SK-N-SH treated with all-trans-retinoic acid at 6 μM for 48 hours (cell line): ENCODE measurements at regions not wholly inside any gene's neighbourhood (a gene's known extent, or its start where the extent isn't known, plus 50 kb on each side); places are given as distances from the start of the nearest gene placed in this dataset.

ENCODE experiments used
- ATAC-seq: fragments of 200-7000 bp; cut with Tn5 transposase; 3 replicates; pipeline ENCODE4 v1.9.1; 2020; ENCODE audit warnings: mild to moderate bottlenecking, moderate library complexity
- ARNTL ChIP-seq: fragments of 450-650 bp; formaldehyde crosslinking; IDR thresholded peaks from 2 replicates; pipeline ENCODE4 v1.5.0; 2020; ENCODE audit warnings: low read depth, mild to moderate bottlenecking, moderate library complexity, borderline replicate concordance
- BACH2 ChIP-seq: fragments of 250-450 bp; sonication (Bioruptor Pico); IDR thresholded peaks from 2 replicates; pipeline ENCODE4 v1.9.0; 2021; ENCODE audit warnings: mild to moderate bottlenecking, borderline replicate concordance
- CREB5 ChIP-seq: fragments of 250-450 bp; sonication (Bioruptor Pico); IDR thresholded peaks from 2 replicates; pipeline ENCODE4 v1.5.1; 2020; ENCODE audit warnings: low read depth, mild to moderate bottlenecking, moderate library complexity
- CSDC2 ChIP-seq: fragments of 250-450 bp; sonication (Bioruptor Pico); IDR thresholded peaks from 2 replicates; pipeline ENCODE4 v1.5.0; 2020; ENCODE audit warnings: mild to moderate bottlenecking, moderate library complexity
- CSRNP3 ChIP-seq: fragments of 250-450 bp; sonication (Bioruptor Pico); IDR thresholded peaks from 2 replicates; pipeline ENCODE4 v1.5.1; 2021; ENCODE audit warnings: mild to moderate bottlenecking, moderate library complexity
- ESRRG ChIP-seq: fragments of 250-450 bp; sonication (Bioruptor Pico); IDR thresholded peaks from 2 replicates; pipeline ENCODE4 v1.6.1; 2021; ENCODE audit warnings: mild to moderate bottlenecking
- GLIS3 ChIP-seq: fragments of 250-450 bp; sonication (Bioruptor Pico); IDR thresholded peaks from 2 replicates; pipeline ENCODE4 v1.5.0; 2020; ENCODE audit warnings: mild to moderate bottlenecking, moderate library complexity
- ISL1 ChIP-seq: fragments of 250-450 bp; sonication (Bioruptor Pico); IDR thresholded peaks from 2 replicates; pipeline ENCODE4 v2.1.2; 2022; ENCODE audit warnings: mild to moderate bottlenecking, moderate library complexity
- OSR1 ChIP-seq: fragments of 250-450 bp; sonication (Bioruptor Pico); IDR thresholded peaks from 2 replicates; pipeline ENCODE4 v1.8.0; 2022; ENCODE audit warnings: moderate library complexity, mild to moderate bottlenecking, inconsistent platforms
- PATZ1 ChIP-seq: fragments of 250-450 bp; sonication (Bioruptor Pico); IDR thresholded peaks from 2 replicates; pipeline ENCODE4 v1.8.0; 2020; ENCODE audit warnings: mild to moderate bottlenecking, moderate library complexity, borderline replicate concordance
- POU6F1 ChIP-seq: fragments of 250-450 bp; sonication (Bioruptor Pico); IDR thresholded peaks from 2 replicates; pipeline ENCODE4 v1.8.0; 2021; ENCODE audit warnings: low read depth, mild to moderate bottlenecking, moderate library complexity, borderline replicate concordance
- RARB ChIP-seq: fragments of 250-450 bp; sonication (Bioruptor Pico); IDR thresholded peaks from 2 replicates; pipeline ENCODE4 v1.8.0; 2021; ENCODE audit warnings: mild to moderate bottlenecking, moderate library complexity
- SNAI2 ChIP-seq: fragments of 250-450 bp; sonication (Bioruptor Pico); IDR thresholded peaks from 2 replicates; pipeline ENCODE4 v1.5.0; 2020; ENCODE audit warnings: mild to moderate bottlenecking, moderate library complexity
- TCF4 ChIP-seq: fragments of 250-450 bp; sonication (Bioruptor Pico); IDR thresholded peaks from 2 replicates; pipeline ENCODE4 v1.8.0; 2021; ENCODE audit warnings: mild to moderate bottlenecking, moderate library complexity, borderline replicate concordance
- TOX ChIP-seq: fragments of 250-450 bp; sonication (Bioruptor Pico); IDR thresholded peaks from 2 replicates; pipeline ENCODE4 v1.8.0; 2021; ENCODE audit warnings: mild to moderate bottlenecking, moderate library complexity, borderline replicate concordance
- ZC3H10 ChIP-seq: fragments of 250-450 bp; sonication (Bioruptor Pico); IDR thresholded peaks from 2 replicates; pipeline ENCODE4 v1.5.1; 2021; ENCODE audit warnings: mild to moderate bottlenecking, moderate library complexity
- ZFP3 ChIP-seq: fragments of 250-450 bp; sonication (Bioruptor Pico); IDR thresholded peaks from 2 replicates; pipeline ENCODE4 v1.5.0; 2020; ENCODE audit warnings: mild to moderate bottlenecking, moderate library complexity
- ZNF565 ChIP-seq: fragments of 450-650 bp; formaldehyde crosslinking; conservative IDR thresholded peaks from 2 replicates; pipeline ENCODE4 v1.5.0; 2020; ENCODE audit warnings: low read depth, mild to moderate bottlenecking, moderate library complexity
- ZNF70 ChIP-seq: fragments of 450-650 bp; formaldehyde crosslinking; IDR thresholded peaks from 2 replicates; pipeline ENCODE4 v1.5.0; 2020; ENCODE audit warnings: mild to moderate bottlenecking, moderate library complexity
- ZNF8 ChIP-seq: fragments of 450-650 bp; formaldehyde crosslinking; IDR thresholded peaks from 2 replicates; pipeline ENCODE4 v1.5.0; 2020; ENCODE audit warnings: mild to moderate bottlenecking, moderate library complexity
- TF ChIP-seq, protein P1 (sequence below): fragments of 250-450 bp; sonication (Bioruptor Pico); IDR thresholded peaks from 2 replicates; pipeline ENCODE4 v1.5.0; 2020; ENCODE audit warnings: mild to moderate bottlenecking, moderate library complexity

DNA sequence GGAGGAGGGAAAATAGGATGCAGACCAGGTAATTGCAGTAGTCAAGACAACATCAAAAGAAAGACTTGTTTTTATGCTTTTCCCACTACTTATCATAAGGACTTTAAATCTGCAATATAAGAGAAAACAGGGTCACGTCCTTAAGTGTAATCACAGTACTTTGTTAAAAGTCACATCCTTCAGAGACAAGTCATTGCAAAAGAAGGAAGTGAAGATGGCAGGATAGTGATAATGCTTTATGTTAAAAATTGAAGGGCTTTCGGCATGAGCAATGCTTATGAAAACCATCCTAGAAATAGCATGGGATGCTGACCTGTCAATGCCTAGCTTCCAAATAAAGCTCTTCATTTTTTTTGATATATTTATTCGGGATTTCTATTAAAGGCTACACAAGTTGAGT, 110.2 kb upstream of the TENM3 start:
- no peak for ATAC-seq
- TF ChIP-seq ARNTL (no peak), ESRRG (CRISPR knock-in tag) (no peak), TCF4 (CRISPR knock-in tag) (no peak), GLIS3 (CRISPR knock-in tag) (no peak), OSR1 (CRISPR knock-in tag) (no peak), CSRNP3 (CRISPR knock-in tag) (no peak), TOX (CRISPR knock-in tag) (no peak), ISL1 (CRISPR knock-in tag) (no peak), SNAI2 (CRISPR knock-in tag) (no peak), CSDC2 (CRISPR knock-in tag) (no peak), PATZ1 (CRISPR knock-in tag) (no peak), ZNF8 (CRISPR knock-in tag) (no peak), POU6F1 (CRISPR knock-in tag) (no peak), RARB (CRISPR knock-in tag) (no peak), ZNF70 (CRISPR knock-in tag) (no peak)

DNA sequence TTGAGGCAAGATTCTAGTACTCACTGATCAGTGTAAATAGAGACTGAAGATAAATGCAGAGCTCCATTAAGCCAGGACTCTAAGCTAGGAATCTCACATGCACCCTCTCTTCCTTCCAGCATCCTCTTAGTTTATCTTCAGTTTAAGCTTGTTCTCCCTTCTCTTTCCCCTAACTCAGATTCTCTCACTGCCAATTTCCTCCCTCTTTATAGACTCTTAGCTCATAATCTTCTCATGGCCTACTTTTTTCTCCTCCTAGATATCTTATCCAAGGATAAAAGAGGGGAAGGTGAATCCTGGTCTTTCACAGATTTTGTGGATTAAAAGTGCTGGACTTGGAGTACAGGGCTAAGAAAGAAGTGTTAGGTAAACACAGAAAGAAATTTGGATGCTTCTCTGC, 108.9 kb upstream of the TENM3 start:
- no peak for TF ChIP-seq CSDC2 (CRISPR knock-in tag)
- TF ChIP-seq SNAI2 (CRISPR knock-in tag) = no peak
- TF ChIP-seq POU6F1 (CRISPR knock-in tag) = no peak
- no peak for TF ChIP-seq ZNF565
- TF ChIP-seq GLIS3 (CRISPR knock-in tag) = no peak
- no peak for TF ChIP-seq RARB (CRISPR knock-in tag)
- no peak for TF ChIP-seq CSRNP3 (CRISPR knock-in tag)
- no peak for TF ChIP-seq ZNF8 (CRISPR knock-in tag)
- no peak for TF ChIP-seq CREB5 (CRISPR knock-in tag)
- no peak for TF ChIP-seq TOX (CRISPR knock-in tag)
- TF ChIP-seq, all 23 proteins: peak for 0
- no peak for ATAC-seq

DNA sequence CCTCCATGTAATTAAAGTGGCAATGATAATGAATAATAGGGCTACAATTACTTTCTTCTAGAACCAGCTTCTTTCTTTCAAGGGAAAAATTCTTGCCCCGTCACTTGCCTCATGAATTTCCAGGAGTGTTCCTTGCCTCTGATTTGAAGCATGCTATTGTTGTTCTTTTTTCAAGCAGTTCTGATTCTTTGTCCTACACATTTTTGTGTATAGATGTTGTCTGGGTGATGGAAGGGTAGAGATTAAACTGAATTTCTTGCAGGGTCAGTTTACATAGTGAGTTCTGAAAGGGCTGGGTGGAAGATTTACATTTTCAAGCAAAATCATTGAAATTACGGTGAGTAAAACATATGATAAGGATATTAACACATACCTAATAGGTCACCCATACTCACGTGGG, 107.0 kb upstream of the TENM3 start:
- ATAC-seq = no peak
- TF ChIP-seq SNAI2 (CRISPR knock-in tag) = no peak
- no peak for TF ChIP-seq POU6F1 (CRISPR knock-in tag)
- TF ChIP-seq CSRNP3 (CRISPR knock-in tag) = no peak
- no peak for TF ChIP-seq RARB (CRISPR knock-in tag)
- no peak for TF ChIP-seq GLIS3 (CRISPR knock-in tag)
- TF ChIP-seq ZC3H10 = no peak
- no peak for TF ChIP-seq TOX (CRISPR knock-in tag)
- TF ChIP-seq, protein P1, sequence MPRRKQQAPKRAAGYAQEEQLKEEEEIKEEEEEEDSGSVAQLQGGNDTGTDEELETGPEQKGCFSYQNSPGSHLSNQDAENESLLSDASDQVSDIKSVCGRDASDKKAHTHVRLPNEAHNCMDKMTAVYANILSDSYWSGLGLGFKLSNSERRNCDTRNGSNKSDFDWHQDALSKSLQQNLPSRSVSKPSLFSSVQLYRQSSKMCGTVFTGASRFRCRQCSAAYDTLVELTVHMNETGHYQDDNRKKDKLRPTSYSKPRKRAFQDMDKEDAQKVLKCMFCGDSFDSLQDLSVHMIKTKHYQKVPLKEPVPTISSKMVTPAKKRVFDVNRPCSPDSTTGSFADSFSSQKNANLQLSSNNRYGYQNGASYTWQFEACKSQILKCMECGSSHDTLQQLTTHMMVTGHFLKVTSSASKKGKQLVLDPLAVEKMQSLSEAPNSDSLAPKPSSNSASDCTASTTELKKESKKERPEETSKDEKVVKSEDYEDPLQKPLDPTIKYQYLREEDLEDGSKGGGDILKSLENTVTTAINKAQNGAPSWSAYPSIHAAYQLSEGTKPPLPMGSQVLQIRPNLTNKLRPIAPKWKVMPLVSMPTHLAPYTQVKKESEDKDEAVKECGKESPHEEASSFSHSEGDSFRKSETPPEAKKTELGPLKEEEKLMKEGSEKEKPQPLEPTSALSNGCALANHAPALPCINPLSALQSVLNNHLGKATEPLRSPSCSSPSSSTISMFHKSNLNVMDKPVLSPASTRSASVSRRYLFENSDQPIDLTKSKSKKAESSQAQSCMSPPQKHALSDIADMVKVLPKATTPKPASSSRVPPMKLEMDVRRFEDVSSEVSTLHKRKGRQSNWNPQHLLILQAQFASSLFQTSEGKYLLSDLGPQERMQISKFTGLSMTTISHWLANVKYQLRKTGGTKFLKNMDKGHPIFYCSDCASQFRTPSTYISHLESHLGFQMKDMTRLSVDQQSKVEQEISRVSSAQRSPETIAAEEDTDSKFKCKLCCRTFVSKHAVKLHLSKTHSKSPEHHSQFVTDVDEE (CRISPR knock-in tag) = no peak
- no peak for TF ChIP-seq BACH2 (CRISPR knock-in tag)
- TF ChIP-seq TCF4 (CRISPR knock-in tag) = no peak
- no peak for TF ChIP-seq ZFP3
- no peak for TF ChIP-seq ISL1 (CRISPR knock-in tag)
